Skeletal muscle cell (primary cell): ENCODE measurements at regions not wholly inside any gene's neighbourhood (a gene's known extent, or its start where the extent isn't known, plus 50 kb on each side); places are given as distances from the start of the nearest gene placed in this dataset.

ENCODE experiments used
- DNase-seq: peaks from one replicate; pipeline ENCODE4 v3.0.0-alpha.2; 2010; ENCODE audit warnings: low read depth
- H3K4me3 ChIP-seq: 2 replicates; pipeline ENCODE4 v1.5.1; 2011; ENCODE audit warnings: low read depth, mild to moderate bottlenecking, control low read depth, low read length, moderate library complexity

DNA sequence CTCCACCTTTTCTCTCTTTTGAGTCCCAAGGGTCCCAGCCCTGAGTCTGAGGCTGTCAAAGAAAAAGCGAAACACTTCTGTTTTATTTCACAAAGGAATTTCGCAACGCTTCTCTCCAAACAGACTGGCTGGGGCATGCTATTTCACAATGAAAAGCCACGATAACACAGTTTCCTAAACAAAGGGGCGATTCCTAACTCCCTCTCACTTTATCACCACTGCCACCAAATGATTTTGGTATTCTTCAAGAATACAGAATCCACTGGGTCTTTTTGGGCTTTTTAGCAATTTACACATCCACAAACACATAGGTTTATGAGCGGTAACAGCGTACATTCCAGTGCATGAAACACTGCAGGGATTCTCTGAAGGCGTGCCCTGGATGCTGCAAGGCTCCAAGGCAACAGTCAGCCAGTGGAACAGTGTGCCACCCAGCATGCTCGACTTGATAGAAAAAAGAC is 161.2 kb downstream of the DAD1 start:
- H3K4me3 ChIP-seq: no peak overlapping the region
- peak; percentile 48 for DNase-seq

DNA sequence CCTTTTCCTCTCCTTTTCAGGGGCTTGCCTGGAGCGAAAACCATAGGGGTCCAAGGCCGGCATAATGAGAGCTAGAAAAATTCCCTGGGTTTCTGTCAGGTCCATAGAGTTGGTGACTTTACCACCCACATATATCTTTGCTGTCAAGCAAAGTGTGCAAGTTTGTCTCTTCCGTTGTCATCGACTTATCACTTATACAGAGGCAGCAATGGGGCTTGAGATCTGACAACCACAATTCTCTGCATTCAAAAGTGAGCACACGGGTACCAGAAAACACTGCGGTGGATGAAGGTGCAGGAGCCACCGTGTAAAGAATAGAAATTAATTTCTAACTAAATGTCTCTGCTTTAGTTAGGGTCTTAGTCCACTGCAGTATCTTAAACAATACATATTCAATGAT is 162.3 kb downstream of the DAD1 start:
- DNase-seq: no peak
- no peak overlapping the region for H3K4me3 ChIP-seq

DNA sequence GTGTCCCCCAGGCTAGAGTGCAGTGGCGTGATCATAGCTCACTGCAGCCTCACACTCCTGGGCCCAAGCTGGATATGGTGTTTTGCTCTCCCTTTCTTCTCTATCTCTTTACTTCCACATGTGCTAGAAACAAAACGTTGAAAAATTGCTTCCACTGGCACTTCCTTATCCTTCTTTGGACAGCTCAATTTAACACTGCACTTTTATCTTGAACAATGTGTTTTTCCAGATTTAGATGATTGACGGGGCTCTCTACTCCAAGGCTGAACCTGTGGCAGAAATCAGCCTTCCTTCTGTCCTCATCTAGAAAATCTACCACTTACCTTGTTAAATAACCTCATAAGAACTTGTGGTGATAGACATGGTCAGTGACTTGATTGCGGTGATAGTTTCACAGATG is 165.1 kb downstream of the DAD1 start:
- no peak overlapping the region for H3K4me3 ChIP-seq
- DNase-seq: no peak

DNA sequence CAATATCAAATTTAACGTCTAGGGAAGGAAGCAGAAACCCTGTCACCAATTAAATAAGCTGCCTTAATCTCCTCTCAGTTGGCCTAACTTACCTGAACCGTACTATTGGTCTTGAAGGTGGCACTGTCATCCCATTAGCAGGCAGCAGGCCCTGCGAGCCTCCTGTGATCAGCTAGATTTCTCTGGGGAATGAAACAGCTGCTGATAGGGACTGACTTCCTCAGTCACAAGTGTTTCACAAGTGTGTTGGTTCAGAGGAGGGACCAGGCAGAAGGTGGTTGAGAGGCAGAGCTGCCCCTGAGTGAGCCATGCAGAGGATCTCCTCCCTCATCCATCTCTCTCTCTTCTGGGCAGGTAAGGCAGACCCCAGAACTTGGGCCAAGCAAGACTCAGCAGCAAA is 166.8 kb downstream of the DAD1 start:
- no peak overlapping the region for H3K4me3 ChIP-seq
- no peak for DNase-seq

DNA sequence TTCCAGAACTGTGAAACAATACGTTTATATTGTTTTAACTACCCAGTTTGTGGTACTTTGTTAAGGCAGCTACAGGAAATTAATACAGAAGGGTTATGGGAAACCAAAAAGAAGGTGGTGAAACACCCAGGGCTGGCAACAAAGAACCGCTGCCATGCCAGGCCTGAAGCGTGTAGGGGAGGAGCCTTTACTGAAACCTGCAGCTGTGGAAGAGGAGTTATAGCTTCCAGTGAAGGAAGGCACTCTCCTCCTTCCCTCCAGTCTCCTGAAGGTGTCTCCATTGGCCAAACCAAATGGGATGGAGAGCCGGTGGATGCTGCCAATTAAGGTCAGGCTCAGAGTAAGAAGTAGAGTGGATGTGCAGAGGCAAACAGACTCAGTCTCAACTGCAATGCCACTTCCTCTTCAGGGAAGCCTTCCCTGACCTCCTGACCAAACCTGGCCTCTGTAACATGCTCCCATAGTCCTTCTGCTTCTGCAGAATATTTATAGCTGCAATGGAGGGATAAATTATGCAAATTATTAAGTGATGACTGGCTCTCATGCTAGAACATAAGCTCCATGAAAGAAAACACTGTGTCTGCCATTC is 168.3 kb downstream of the DAD1 start:
- DNase-seq: no peak
- no peak overlapping the region for H3K4me3 ChIP-seq

GRCh38 chr14:22419620-22420019 is 169.4 kb downstream of the DAD1 start:
- no peak overlapping the region for H3K4me3 ChIP-seq
- DNase-seq: no peak

DNA sequence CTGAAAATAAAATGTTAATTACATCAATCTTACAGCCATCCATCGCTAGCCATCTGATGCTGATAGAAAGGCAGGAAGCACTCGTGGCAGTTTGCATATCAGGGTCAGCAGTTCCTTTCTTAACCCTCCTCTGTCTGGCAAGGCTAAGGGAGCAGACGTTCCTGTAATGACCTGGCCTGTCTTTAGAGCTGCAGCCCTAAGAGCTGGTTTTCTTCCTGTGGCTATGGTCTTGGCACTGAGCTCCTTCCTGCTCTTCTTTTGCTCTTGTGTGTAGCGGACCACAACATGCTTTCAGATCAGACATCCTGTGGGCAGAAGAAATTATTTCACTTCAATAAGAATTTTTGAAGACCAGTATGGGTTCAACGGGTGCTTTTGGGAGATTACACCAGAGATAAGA is 170.4 kb downstream of the DAD1 start:
- no peak for DNase-seq
- H3K4me3 ChIP-seq: no peak overlapping the region

GRCh38 chr14:22417914-22418313 is 171.1 kb downstream of the DAD1 start:
- no peak for DNase-seq
- no peak overlapping the region for H3K4me3 ChIP-seq

GRCh38 chr14:22416193-22416592 is 172.8 kb downstream of the DAD1 start:
- H3K4me3 ChIP-seq: no peak overlapping the region
- DNase-seq: no peak

DNA sequence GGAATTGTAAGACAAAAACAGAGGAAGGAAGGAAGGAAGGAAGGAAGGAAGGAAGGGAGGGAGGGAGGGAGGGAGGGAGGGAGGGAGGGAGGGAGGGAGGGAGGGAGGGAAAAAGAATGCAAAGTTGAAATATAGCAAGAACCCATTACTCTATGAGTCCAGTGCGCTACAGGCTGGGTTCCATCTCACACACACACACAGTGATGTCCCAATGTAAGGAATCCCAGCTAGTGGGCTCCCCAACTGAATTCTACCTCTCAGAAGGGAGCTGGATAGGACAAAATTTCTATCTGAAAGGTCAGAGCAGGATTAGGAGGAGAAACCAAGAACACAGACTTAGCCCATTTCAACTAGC is 173.4 kb downstream of the DAD1 start:
- DNase-seq: no peak
- H3K4me3 ChIP-seq: no peak overlapping the region

DNA sequence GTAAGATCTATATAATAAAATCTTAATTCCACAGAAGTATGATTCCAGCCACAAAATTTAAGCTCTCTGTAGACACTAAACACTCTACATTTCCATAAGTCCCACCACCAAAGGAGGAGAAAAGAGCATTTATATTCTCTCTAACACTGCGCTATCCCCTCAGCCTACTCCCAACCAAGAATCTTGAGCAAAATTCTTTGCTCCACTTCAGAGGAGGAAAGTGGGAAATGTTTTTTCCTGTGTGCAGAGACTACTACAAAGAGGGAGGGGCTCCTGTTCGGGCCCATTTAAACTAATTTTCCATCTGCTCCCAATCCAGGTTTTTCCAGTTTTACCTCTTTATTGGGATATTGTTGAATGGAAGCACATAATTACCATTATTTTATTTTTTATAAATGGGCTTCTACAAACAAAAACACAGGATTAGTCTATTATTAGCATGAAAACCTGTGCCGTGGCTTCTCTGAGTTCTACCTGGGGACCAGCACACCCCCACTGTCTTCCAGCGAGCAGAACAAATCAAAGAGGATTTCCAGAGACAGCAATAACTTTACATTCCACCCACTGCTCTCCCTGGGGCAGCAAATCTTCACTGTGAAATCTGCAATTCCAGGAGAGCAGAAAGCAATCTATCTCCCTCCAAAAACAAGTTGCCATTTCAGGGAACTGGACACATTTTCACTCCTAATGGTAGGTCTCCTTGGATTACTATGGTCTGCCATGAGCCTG is 174.0 kb downstream of the DAD1 start:
- no peak overlapping the region for H3K4me3 ChIP-seq
- DNase-seq: no peak

- H3K4me3 ChIP-seq: no peak overlapping the region
- DNase-seq: no peak
Observed at GRCh38 chr14:22412926-22413411, 176.1 kb downstream of the DAD1 start.

DNA sequence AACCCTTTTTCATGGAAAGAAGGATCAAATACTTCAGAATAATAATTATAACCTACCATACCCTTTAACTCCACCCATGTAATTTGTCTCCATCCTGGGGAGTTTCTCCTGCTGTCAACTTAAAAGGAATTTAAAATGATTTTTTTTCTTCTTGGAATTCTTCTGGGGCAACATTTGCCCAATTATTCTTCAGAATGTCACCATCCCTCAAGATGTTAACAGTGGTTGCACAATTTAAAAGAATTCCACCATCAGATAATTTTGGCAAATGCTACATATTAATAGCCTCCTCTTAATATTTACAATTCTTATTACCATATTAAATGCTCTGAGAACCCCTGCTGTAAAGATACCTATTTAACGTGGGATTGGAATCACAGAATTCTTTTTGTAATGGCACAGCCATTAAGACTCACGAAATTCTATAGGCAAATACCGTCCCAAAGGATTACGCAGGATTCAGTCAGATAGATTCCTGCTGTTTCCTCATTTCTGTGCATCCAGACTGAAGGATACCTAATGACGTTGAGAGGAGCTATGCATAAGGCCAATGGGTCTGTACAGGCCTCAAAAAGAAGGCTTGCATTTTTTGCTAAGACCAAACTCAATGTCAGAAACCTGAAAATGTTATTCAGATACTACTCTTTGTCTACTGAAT is 177.5 kb downstream of the DAD1 start:
- DNase-seq: no peak
- no peak overlapping the region for H3K4me3 ChIP-seq

GRCh38 chr14:22410497-22410896 is 178.5 kb downstream of the DAD1 start:
- no peak overlapping the region for H3K4me3 ChIP-seq
- DNase-seq: no peak

- DNase-seq: no peak
- H3K4me3 ChIP-seq: no peak overlapping the region
Observed at GRCh38 chr14:22409006-22409405, 180.0 kb downstream of the DAD1 start.

GRCh38 chr14:22408547-22408946 is 180.5 kb downstream of the DAD1 start:
- no peak for DNase-seq
- no peak overlapping the region for H3K4me3 ChIP-seq

- no peak overlapping the region for H3K4me3 ChIP-seq
- no peak for DNase-seq
Observed at GRCh38 chr14:22407033-22407432, 182.0 kb downstream of the DAD1 start.

DNA sequence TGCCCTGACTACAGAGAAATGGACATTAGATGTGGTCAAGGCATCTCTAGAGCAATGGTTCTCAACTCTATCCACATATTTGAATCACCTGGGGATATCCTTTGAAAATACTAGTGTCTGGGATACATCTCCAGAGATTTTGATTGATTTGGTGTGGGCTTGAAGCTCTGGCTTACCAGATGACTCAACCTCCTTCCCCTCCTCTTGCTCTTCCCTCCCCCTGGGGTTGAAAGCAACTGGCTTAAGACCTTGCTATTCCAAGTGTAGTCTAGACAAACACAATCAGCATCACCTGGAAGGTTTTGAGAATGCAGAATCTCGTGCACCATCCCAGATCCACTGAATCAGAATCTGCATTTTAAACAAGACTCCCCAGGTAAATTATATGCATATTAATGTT is 183.8 kb downstream of the DAD1 start:
- H3K4me3 ChIP-seq: no peak overlapping the region
- no peak for DNase-seq

DNA sequence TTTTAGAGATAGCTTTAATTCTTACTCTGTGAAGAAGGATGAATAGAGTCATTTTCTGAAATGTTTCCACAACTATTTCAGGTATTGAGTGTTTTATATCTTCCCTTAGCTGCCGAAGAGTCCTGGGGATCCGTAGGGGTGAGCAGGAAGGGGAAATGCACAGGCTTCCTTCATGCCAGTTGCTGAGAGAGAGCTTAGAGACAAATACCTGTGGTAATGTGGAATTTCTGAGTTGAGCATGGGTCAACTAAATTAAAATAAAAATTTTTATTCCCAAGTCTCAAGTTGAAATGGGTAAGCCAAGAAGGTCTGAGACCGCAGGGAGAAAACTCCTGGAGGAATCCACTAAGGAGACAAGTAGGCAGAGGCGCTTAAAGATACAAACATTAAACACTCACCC is 185.7 kb downstream of the DAD1 start:
- H3K4me3 ChIP-seq: no peak overlapping the region
- DNase-seq: no peak

DNA sequence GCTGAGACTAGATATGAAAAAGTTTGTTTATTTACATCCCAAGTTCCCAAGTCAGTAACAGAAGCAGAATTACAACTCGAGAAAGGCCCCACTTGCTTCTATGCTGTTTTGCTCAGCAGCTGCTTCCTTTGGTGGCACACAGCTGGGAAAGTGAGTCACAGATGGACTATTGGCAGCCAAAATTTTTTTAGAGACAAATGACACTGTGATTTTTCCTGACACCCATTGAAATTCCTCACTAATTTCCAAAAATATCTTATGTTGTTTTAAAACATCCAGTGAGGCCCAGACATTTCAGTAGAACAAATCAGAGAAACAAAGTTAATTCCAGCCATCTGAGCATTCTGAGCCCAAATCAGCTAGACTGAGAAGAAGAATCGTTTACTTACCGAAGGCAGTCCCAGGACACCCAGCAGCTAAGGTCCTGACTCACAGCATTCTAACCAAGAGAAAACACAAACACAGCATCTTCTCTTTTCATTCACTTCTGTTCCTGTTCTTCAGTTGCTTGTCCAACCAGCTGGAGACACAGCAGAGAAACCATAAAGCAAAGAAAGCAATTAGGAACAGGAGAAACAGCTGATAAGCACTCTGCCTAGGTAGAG is 188.3 kb downstream of the DAD1 start:
- H3K4me3 ChIP-seq: no peak overlapping the region
- DNase-seq: no peak
